Astrocyte (in vitro differentiated cells and primary cell): ENCODE measurements at regions not wholly inside any gene's neighbourhood (a gene's known extent, or its start where the extent isn't known, plus 50 kb on each side); places are given as distances from the start of the nearest gene placed in this dataset.

Experiments
- DNase-seq: peaks from one replicate; pipeline ENCODE4 v3.0.0-alpha.2; 2010; ENCODE audit warnings: low read depth
- FAIRE-seq: peaks from 2 replicates; lab custom pipeline; 2011; peaks lifted over from hg19 to GRCh38; lab: Jason Lieb, UNC
- H2AFZ ChIP-seq: 2 replicates; pipeline ENCODE4 v1.6.0; 2012; ENCODE audit warnings: low read depth, low read length, inconsistent platforms
- H3K27ac ChIP-seq: 2 replicates; pipeline ENCODE4 v1.5.1; 2011; ENCODE audit warnings: low read depth, low read length, inconsistent platforms
- H3K27me3 ChIP-seq: 2 replicates; pipeline ENCODE4 v1.6.0; 2011; ENCODE audit warnings: low read length, inconsistent platforms; ENCODE audit not compliant: insufficient read depth
- H3K36me3 ChIP-seq: 2 replicates; pipeline ENCODE4 v1.5.1; 2011; ENCODE audit warnings: low read length, inconsistent platforms; ENCODE audit not compliant: insufficient read depth
- H3K4me1 ChIP-seq: 2 replicates; pipeline ENCODE4 v1.5.1; 2011; ENCODE audit warnings: low read length, inconsistent platforms; ENCODE audit not compliant: insufficient read depth
- H3K4me2 ChIP-seq: 2 replicates; pipeline ENCODE4 v1.6.0; 2012; ENCODE audit warnings: low read length, inconsistent platforms
- H3K4me3 ChIP-seq: 2 replicates; pipeline ENCODE4 v1.5.1; 2011; ENCODE audit warnings: low read depth, mild to moderate bottlenecking, low read length, inconsistent platforms; ENCODE audit not compliant: insufficient read depth
- H3K79me2 ChIP-seq: 2 replicates; pipeline ENCODE4 v1.6.0; 2012; ENCODE audit warnings: mild to moderate bottlenecking, low read length, inconsistent platforms; ENCODE audit not compliant: insufficient read depth
- H3K9ac ChIP-seq: 2 replicates; pipeline ENCODE4 v1.6.0; 2012; ENCODE audit warnings: mild to moderate bottlenecking, low read length, inconsistent platforms
- H3K9me3 ChIP-seq: 2 replicates; pipeline ENCODE4 v1.5.1; 2012; ENCODE audit warnings: low read depth, mild to moderate bottlenecking, low read length, inconsistent platforms; ENCODE audit not compliant: insufficient read depth
- H4K20me1 ChIP-seq: 2 replicates; pipeline ENCODE4 v1.6.0; 2012; ENCODE audit warnings: low read length, inconsistent platforms; ENCODE audit not compliant: insufficient read depth
- H3K27ac Mint-ChIP-seq: one replicate; pipeline ENCODE4 v1.8.0; 2021; ENCODE audit warnings: mild to moderate bottlenecking, mixed read lengths; ENCODE audit not compliant: unreplicated experiment
- H3K27me3 Mint-ChIP-seq: one replicate; pipeline ENCODE4 v1.8.0; 2021; ENCODE audit warnings: low read depth, mixed read lengths; ENCODE audit not compliant: unreplicated experiment
- H3K36me3 Mint-ChIP-seq: one replicate; pipeline ENCODE4 v1.8.0; 2021; ENCODE audit warnings: low read depth, mixed read lengths; ENCODE audit not compliant: unreplicated experiment
- H3K4me1 Mint-ChIP-seq: one replicate; pipeline ENCODE4 v1.8.0; 2021; ENCODE audit warnings: low read depth, mixed read lengths; ENCODE audit not compliant: unreplicated experiment
- H3K4me3 Mint-ChIP-seq: one replicate; pipeline ENCODE4 v1.8.0; 2021; ENCODE audit warnings: mild to moderate bottlenecking, moderate library complexity, mixed read lengths; ENCODE audit not compliant: unreplicated experiment
- H3K9me3 Mint-ChIP-seq: one replicate; pipeline ENCODE4 v1.8.0; 2021; ENCODE audit warnings: mild to moderate bottlenecking, mixed read lengths; ENCODE audit not compliant: unreplicated experiment
- CTCF ChIP-seq: IDR thresholded peaks from 2 replicates; pipeline ENCODE4 v1.5.1; 2011; ENCODE audit warnings: low read depth, mild to moderate bottlenecking, inconsistent platforms, low read length, moderate library complexity; ENCODE audit not compliant: insufficient read depth
- EZH2 ChIP-seq: IDR thresholded peaks from 2 replicates; pipeline ENCODE4 v1.6.1; 2012; ENCODE audit warnings: mild to moderate bottlenecking, low read length, inconsistent platforms; ENCODE audit not compliant: insufficient read depth

DNA sequence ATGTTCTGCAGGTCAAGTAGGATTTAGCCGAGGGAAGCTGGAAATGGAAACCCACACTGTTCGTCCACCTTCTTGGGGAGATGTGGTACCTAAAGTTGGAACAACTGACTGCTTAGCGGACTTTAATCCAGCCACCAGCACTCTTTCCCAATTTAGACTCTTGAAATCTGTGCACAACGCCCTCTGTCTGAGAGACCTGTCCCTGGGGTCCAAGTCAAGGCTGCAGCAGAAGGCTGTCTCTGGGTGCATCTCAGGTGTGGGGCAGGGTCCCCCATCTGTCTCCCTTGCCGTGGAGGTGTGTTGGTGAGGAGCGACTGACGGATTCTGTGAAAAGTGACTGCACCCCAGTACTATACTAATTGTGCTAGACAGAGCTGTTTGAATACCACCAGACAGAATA is 168.2 kb upstream of the CADM1 start:
- H3K27me3 ChIP-seq = no peaks in the 10 kb centered on the region
- TF ChIP-seq CTCF (no peak), EZH2 (no peak)
- H3K27ac ChIP-seq = no peak overlapping the region

GRCh38 chr11:115670538-115671205 is 166.5 kb upstream of the CADM1 start:
- H2AFZ ChIP-seq = no peak overlapping the region

More for the DNA sequence above, 168.2 kb upstream of the CADM1 start:
- peaks cover 40% of the 10 kb centered on the region for H3K4me1 Mint-ChIP-seq
- no peak overlapping the region for H3K9ac ChIP-seq
- H3K4me2 ChIP-seq = no peak overlapping the region
- no peak overlapping the region for H3K4me3 ChIP-seq
- H2AFZ ChIP-seq = no peak overlapping the region
- no peak overlapping the region for H3K4me3 Mint-ChIP-seq
- no peaks in the 10 kb centered on the region for H3K79me2 ChIP-seq
- H3K27me3 Mint-ChIP-seq = no peaks in the 10 kb centered on the region
- FAIRE-seq = no peak
- H3K36me3 Mint-ChIP-seq = peaks cover 11% of the 10 kb centered on the region
- H3K36me3 ChIP-seq = no peaks in the 10 kb centered on the region
- DNase-seq = no peak
- H3K9me3 ChIP-seq = no peaks in the 10 kb centered on the region
- no peak overlapping the region for H3K27ac Mint-ChIP-seq
- peaks cover 26% of the 10 kb centered on the region for H3K4me1 ChIP-seq
- peaks cover 3% of the 10 kb centered on the region for H3K9me3 Mint-ChIP-seq
- no peaks in the 10 kb centered on the region for H4K20me1 ChIP-seq

More at GRCh38 chr11:115670538-115671205, 166.5 kb upstream of the CADM1 start:
- TF ChIP-seq EZH2 (no peak), CTCF (no peak)
- Mint-ChIP-seq H3K9me3 (peaks cover 3% of the 10 kb centered on the region), H3K36me3 (peaks cover 11% of the 10 kb centered on the region), H3K27me3 (no peaks in the 10 kb centered on the region), H3K4me1 (peaks cover 34% of the 10 kb centered on the region), H3K27ac (no peak overlapping the region), H3K4me3 (no peak overlapping the region)
- no peak overlapping the region for H3K4me2 ChIP-seq
- peaks cover 13% of the 10 kb centered on the region for H3K4me1 ChIP-seq
- no peak overlapping the region for H3K4me3 ChIP-seq
- H3K36me3 ChIP-seq = no peaks in the 10 kb centered on the region
- DNase-seq (no peak), FAIRE-seq (no peak)
- no peak overlapping the region for H3K9ac ChIP-seq
- H4K20me1 ChIP-seq = no peaks in the 10 kb centered on the region
- no peaks in the 10 kb centered on the region for H3K79me2 ChIP-seq
- no peaks in the 10 kb centered on the region for H3K9me3 ChIP-seq
- H3K27ac ChIP-seq = no peak overlapping the region
- H3K27me3 ChIP-seq = no peaks in the 10 kb centered on the region
